ENCODE measurements at regions not wholly inside any gene's neighbourhood (a gene's known extent, or its start where the extent isn't known, plus 50 kb on each side); places are given as distances from the start of the nearest gene placed in this dataset.

DNA sequence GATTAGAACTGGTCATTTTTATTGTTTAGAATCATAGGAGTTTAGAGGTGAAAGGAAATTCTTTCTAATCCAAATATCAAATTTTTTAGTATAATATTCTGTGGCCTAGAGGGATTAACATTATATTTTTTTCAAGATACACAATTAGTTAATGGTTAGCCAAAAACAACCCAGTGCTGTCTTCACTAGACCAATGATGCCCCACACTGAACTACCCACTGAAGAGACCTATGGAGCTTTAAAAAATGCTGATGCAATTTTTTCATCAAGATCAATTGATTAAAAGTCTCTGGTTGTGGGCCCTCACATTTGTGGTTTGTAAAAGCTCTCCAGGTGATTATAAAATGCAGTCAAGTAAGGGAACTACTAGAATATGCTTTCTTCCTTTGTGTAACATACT lies 274.1 kb upstream of the C9orf72 start:
- no peaks in the 10 kb centered on the region for H3K9me3 ChIP-seq
- H3K4me3 ChIP-seq = no peak overlapping the region
- DNase-seq = no peak
- H3K27ac ChIP-seq = no peak overlapping the region
- TF ChIP-seq POLR2AphosphoS5 (IDR thresholded peaks at IDR 0.05) = no peak
- no peak for TF ChIP-seq CTCF (IDR thresholded peaks at IDR 0.05)
- no peak for TF ChIP-seq POLR2A (IDR thresholded peaks at IDR 0.05)
- TF ChIP-seq EP300 (IDR thresholded peaks at IDR 0.05) = no peak
- H3K36me3 ChIP-seq = no peaks in the 10 kb centered on the region
- no peaks in the 10 kb centered on the region for H3K27me3 ChIP-seq
- intact Hi-C loops (cut with DNase I) = no loop called here
- H3K4me1 ChIP-seq = no peaks in the 10 kb centered on the region

- Histone ChIP-seq H3K27ac (no peak overlapping the region), H3K4me1 (no peaks in the 10 kb centered on the region), H3K9me3 (no peaks in the 10 kb centered on the region), H3K27me3 (no peaks in the 10 kb centered on the region), H3K4me3 (no peak overlapping the region), H3K36me3 (no peaks in the 10 kb centered on the region)
- WGBS, 2 donors = 38 to 67% methylated on average over 1 of the region's 1 CpG
- no peak for DNase-seq
- intact Hi-C loops (cut with DNase I) = no loop called here
- no peak for TF ChIP-seq POLR2A (IDR thresholded peaks at IDR 0.05)
- TF ChIP-seq CTCF (IDR thresholded peaks at IDR 0.05) = no peak
- no peak for TF ChIP-seq POLR2AphosphoS5 (IDR thresholded peaks at IDR 0.05)
- no peak for TF ChIP-seq EP300 (IDR thresholded peaks at IDR 0.05)
Measured at GRCh38 chr9:27847818-27848217, 274.5 kb upstream of the C9orf72 start.

DNA sequence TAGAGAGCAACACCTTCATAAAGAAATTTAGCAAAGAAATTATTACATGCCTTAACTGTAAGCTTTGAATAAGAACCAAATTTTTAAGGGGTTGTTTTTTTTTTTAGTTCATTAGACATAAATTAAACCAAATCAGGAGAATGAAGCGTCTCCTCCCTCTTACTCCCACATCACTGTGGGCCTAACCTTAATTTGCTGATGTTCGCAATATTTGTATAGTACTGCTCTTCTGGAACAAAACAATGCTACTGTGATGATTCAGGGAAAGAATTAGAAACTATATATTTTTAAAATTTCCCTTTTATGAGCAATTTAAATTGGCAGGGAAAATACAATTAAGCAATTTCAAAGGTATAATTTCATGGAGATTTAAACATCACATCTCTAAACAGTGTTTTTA lies 275.0 kb upstream of the C9orf72 start:
- Histone ChIP-seq H3K4me3 (no peak overlapping the region), H3K4me1 (no peaks in the 10 kb centered on the region), H3K27me3 (no peaks in the 10 kb centered on the region), H3K36me3 (no peaks in the 10 kb centered on the region), H3K9me3 (no peaks in the 10 kb centered on the region), H3K27ac (no peak overlapping the region)
- WGBS, 2 donors = 90 to 94% methylated on average over 2 of the region's 2 CpGs
- TF ChIP-seq CTCF (IDR thresholded peaks at IDR 0.05) (no peak), POLR2AphosphoS5 (IDR thresholded peaks at IDR 0.05) (no peak), POLR2A (IDR thresholded peaks at IDR 0.05) (no peak), EP300 (IDR thresholded peaks at IDR 0.05) (no peak)
- DNase-seq = no peak
- intact Hi-C loops (cut with DNase I) = no loop called here

- TF ChIP-seq EP300 (IDR thresholded peaks at IDR 0.05) (no peak), CTCF (IDR thresholded peaks at IDR 0.05) (no peak), POLR2AphosphoS5 (IDR thresholded peaks at IDR 0.05) (no peak), POLR2A (IDR thresholded peaks at IDR 0.05) (no peak)
- H3K4me1 ChIP-seq = no peaks in the 10 kb centered on the region
- intact Hi-C loops (cut with DNase I) = no loop called here
- WGBS, 2 donors = 49 to 72% methylated on average over 1 of the region's 1 CpG
- H3K9me3 ChIP-seq = no peaks in the 10 kb centered on the region
- H3K27ac ChIP-seq = no peak overlapping the region
- no peaks in the 10 kb centered on the region for H3K36me3 ChIP-seq
- H3K27me3 ChIP-seq = no peaks in the 10 kb centered on the region
- no peak for DNase-seq
- no peak overlapping the region for H3K4me3 ChIP-seq
Measured at GRCh38 chr9:27851858-27852257, 278.6 kb upstream of the C9orf72 start.

- H3K36me3 ChIP-seq = no peaks in the 10 kb centered on the region
- DNase-seq = no peak
- WGBS, 2 donors = 77 to 80% methylated on average over 6 of the region's 6 CpGs
- H3K4me1 ChIP-seq = no peaks in the 10 kb centered on the region
- no peaks in the 10 kb centered on the region for H3K9me3 ChIP-seq
- H3K27ac ChIP-seq = no peak overlapping the region
- intact Hi-C loops (cut with DNase I) = no loop called here
- H3K27me3 ChIP-seq = no peaks in the 10 kb centered on the region
- TF ChIP-seq POLR2A (IDR thresholded peaks at IDR 0.05) (no peak), POLR2AphosphoS5 (IDR thresholded peaks at IDR 0.05) (no peak), CTCF (IDR thresholded peaks at IDR 0.05) (no peak), EP300 (IDR thresholded peaks at IDR 0.05) (no peak)
- no peak overlapping the region for H3K4me3 ChIP-seq
Measured at GRCh38 chr9:27853529-27853928, 280.2 kb upstream of the C9orf72 start.

All from sigmoid colon (tissue), 6 donors.